H1 (cell line): ENCODE measurements at regions not wholly inside any gene's neighbourhood (a gene's known extent, or its start where the extent isn't known, plus 50 kb on each side); places are given as distances from the start of the nearest gene placed in this dataset.

Source experiments
- CTCF ChIA-PET: fragments of 300-600 bp; sonication (Branson Sonifier 250); formaldehyde crosslinking; loops from one replicate; lab custom pipeline; 2021; ENCODE audit not compliant: partially characterized antibody; lab: Charles Lee
- POLR2A ChIA-PET: fragments of 300-600 bp; sonication (Branson Sonifier 250); formaldehyde crosslinking; loops from one replicate; lab custom pipeline; 2021; ENCODE audit warnings: inconsistent platforms; ENCODE audit not compliant: partially characterized antibody; lab: Charles Lee
- DNase-seq, 2 experiments: peaks; one replicate each; pipeline versions ENCODE4 v3.0.0 to v3.0.0-alpha.2; 2010 to 2022; ENCODE audit warnings: low spot score in 2 of 2, low read depth in 1 of 2, mixed read lengths in 1 of 2
- FAIRE-seq: peaks from 2 replicates; lab custom pipeline; 2011; peaks lifted over from hg19 to GRCh38; lab: Jason Lieb, UNC
- H2AFZ ChIP-seq: 2 replicates; pipeline ENCODE4 v1.8.1; 2012; ENCODE audit warnings: low read length, inconsistent platforms
- H2AK5ac ChIP-seq: 2 replicates; pipeline ENCODE4 v1.6.1; 2013; ENCODE audit warnings: low read depth, low read length
- H2BK120ac ChIP-seq: replicated peaks from 2 replicates; pipeline ENCODE3; 2013; ENCODE audit warnings: low read depth, low read length, inconsistent platforms
- H2BK12ac ChIP-seq: 2 replicates; pipeline ENCODE4 v1.6.1; 2013; ENCODE audit warnings: low read depth, low read length
- H2BK15ac ChIP-seq: 2 replicates; pipeline ENCODE4 v1.6.1; 2013; ENCODE audit warnings: low read length
- H2BK20ac ChIP-seq: 2 replicates; pipeline ENCODE4 v1.6.1; 2013; ENCODE audit warnings: low read length
- H2BK5ac ChIP-seq: 2 replicates; pipeline ENCODE4 v1.6.1; 2013; ENCODE audit warnings: low read depth, low read length
- H3K14ac ChIP-seq: 2 replicates; pipeline ENCODE4 v1.6.1; 2013; ENCODE audit warnings: inconsistent platforms; ENCODE audit not compliant: insufficient read length
- H3K18ac ChIP-seq: 2 replicates; pipeline ENCODE4 v1.6.1; 2013; ENCODE audit warnings: low read length; ENCODE audit errors: extremely low read depth
- H3K23ac ChIP-seq: 2 replicates; pipeline ENCODE4 v1.6.1; 2013; ENCODE audit warnings: inconsistent platforms; ENCODE audit not compliant: insufficient read length
- H3K23me2 ChIP-seq: 2 replicates; pipeline ENCODE4 v1.6.1; 2013; ENCODE audit warnings: low read depth, low read length
- H3K27ac ChIP-seq: 2 replicates; pipeline ENCODE4 v1.6.1; 2011; ENCODE audit warnings: low read depth, low read length, inconsistent platforms
- H3K27me3 ChIP-seq, 4 experiments: replicated peaks in 1 of 4; 1 replicate in 1 of 4; 2 replicates in 3 of 4; pipeline versions ENCODE4 v1.6.1 to v1.8.1; 2011 to 2013; ENCODE audit warnings: low read length in 3 of 4, mild to moderate bottlenecking in 3 of 4, inconsistent platforms in 2 of 4, mixed read lengths in 2 of 4, moderate library complexity in 1 of 4; ENCODE audit not compliant: control insufficient read depth in 3 of 4, insufficient read depth in 3 of 4; ENCODE audit errors: extremely low read depth in 1 of 4
- H3K36me3 ChIP-seq, 4 experiments: 2 replicates each; pipeline versions ENCODE4 v1.6.1 to v1.8.1; 2011 to 2013; ENCODE audit warnings: mild to moderate bottlenecking in 4 of 4, low read length in 3 of 4, moderate library complexity in 2 of 4, control low read depth in 1 of 4, inconsistent platforms in 1 of 4; ENCODE audit not compliant: insufficient read depth in 4 of 4, control insufficient read depth in 2 of 4
- H3K4ac ChIP-seq: replicated peaks from 2 replicates; pipeline ENCODE3; 2013; ENCODE audit warnings: low read length, low read depth, mixed read lengths, inconsistent platforms; ENCODE audit not compliant: insufficient read length
- H3K4me1 ChIP-seq, 4 experiments: replicated peaks in 1 of 4; 1 replicate in 1 of 4; 2 replicates in 3 of 4; pipeline versions ENCODE4 v1.6.1 to v1.8.1; 2011 to 2013; ENCODE audit warnings: low read length in 3 of 4, inconsistent platforms in 2 of 4, mixed read lengths in 1 of 4; ENCODE audit not compliant: insufficient read depth in 4 of 4, control insufficient read depth in 3 of 4
- H3K4me2 ChIP-seq, 2 experiments: 2 replicates each; pipeline versions ENCODE4 v1.6.1 to v1.8.1; 2011 to 2013; ENCODE audit warnings: low read depth in 2 of 2, low read length in 2 of 2, control low read depth in 1 of 2, inconsistent platforms in 1 of 2, mild to moderate bottlenecking in 1 of 2; ENCODE audit not compliant: insufficient read depth in 1 of 2
- H3K4me3 ChIP-seq, 4 experiments: fragments of 200-600, 300-600 bp in 1 of 4; sonication (generic), shearing (Covaris generic), sonication (Bioruptor Twin) in 1 of 4; 2 replicates each; pipeline versions ENCODE4 v1.5.1 to v1.8.1; 2011 to 2016; ENCODE audit warnings: low read length in 4 of 4, low read depth in 3 of 4, control low read depth in 2 of 4, inconsistent platforms in 2 of 4, mild to moderate bottlenecking in 2 of 4, mixed read lengths in 1 of 4, moderate library complexity in 1 of 4; ENCODE audit not compliant: insufficient read depth in 2 of 4; ENCODE audit errors: extremely low read depth in 1 of 4
- H3K56ac ChIP-seq: replicated peaks from 2 replicates; pipeline ENCODE3; 2013; ENCODE audit warnings: low read depth, mild to moderate bottlenecking, mixed read lengths, low read length, inconsistent platforms; ENCODE audit not compliant: insufficient read length
- H3K79me1 ChIP-seq: 2 replicates; pipeline ENCODE4 v1.6.1; 2013; ENCODE audit warnings: low read depth, low read length, control low read depth
- H3K79me2 ChIP-seq, 2 experiments: 2 replicates each; pipeline versions ENCODE4 v1.6.1 to v1.8.1; 2012 to 2013; ENCODE audit warnings: low read length in 2 of 2, mild to moderate bottlenecking in 2 of 2, inconsistent platforms in 1 of 2; ENCODE audit not compliant: insufficient read depth in 2 of 2, control insufficient read depth in 1 of 2
- H3K9ac ChIP-seq, 4 experiments: replicated peaks in 1 of 4; 1 replicate in 1 of 4; 2 replicates in 3 of 4; pipeline versions ENCODE4 v1.6.1 to v1.8.1; 2011 to 2013; ENCODE audit warnings: low read depth in 3 of 4, low read length in 3 of 4, control low read depth in 2 of 4, mild to moderate bottlenecking in 2 of 4, moderate library complexity in 2 of 4, inconsistent platforms in 1 of 4; ENCODE audit errors: extremely low read depth in 1 of 4
- H3K9me3 ChIP-seq, 2 experiments: 2 replicates each; pipeline versions ENCODE4 v1.6.1 to v1.8.1; 2012 to 2013; ENCODE audit warnings: mild to moderate bottlenecking in 2 of 2, moderate library complexity in 2 of 2, control low read depth in 1 of 2, inconsistent platforms in 1 of 2, low read depth in 1 of 2, low read length in 1 of 2, mixed read lengths in 1 of 2; ENCODE audit not compliant: insufficient read depth in 2 of 2
- H4K20me1 ChIP-seq, 2 experiments: replicated peaks in 1 of 2; 2 replicates each; pipeline versions ENCODE3 to v1.8.1; 2011 to 2013; ENCODE audit warnings: inconsistent platforms in 2 of 2, low read length in 2 of 2, mild to moderate bottlenecking in 1 of 2; ENCODE audit not compliant: insufficient read depth in 2 of 2, control insufficient read depth in 1 of 2
- H4K5ac ChIP-seq: 2 replicates; pipeline ENCODE4 v1.6.1; 2013; ENCODE audit warnings: low read length, low read depth, mixed read lengths, inconsistent platforms; ENCODE audit not compliant: insufficient read length
- H4K8ac ChIP-seq: 2 replicates; pipeline ENCODE4 v1.8.0; 2013; ENCODE audit warnings: mild to moderate bottlenecking, moderate library complexity, low read length, inconsistent platforms; ENCODE audit not compliant: insufficient read depth; ENCODE audit errors: extremely low read depth
- H4K91ac ChIP-seq: replicated peaks from 2 replicates; pipeline ENCODE3; 2013; ENCODE audit warnings: low read length, mixed read lengths, inconsistent platforms; ENCODE audit not compliant: insufficient read length
- CBX5 ChIP-seq: fragments of 300-800, 300-1000 bp; sonication (generic); IDR thresholded peaks from 2 replicates; pipeline ENCODE4 v1.7.1; 2016; ENCODE audit warnings: antibody characterized with exemption, low read length, low read depth
- CBX8 ChIP-seq: fragments of 300-800, 300-1000 bp; sonication (generic); IDR thresholded peaks from 2 replicates; pipeline ENCODE4 v1.7.1; 2016; ENCODE audit warnings: low read depth, low read length, borderline replicate concordance
- CHD2 ChIP-seq: IDR thresholded peaks from 2 replicates; pipeline ENCODE4 v1.6.1; 2012; ENCODE audit warnings: low read length, improper control_type of control experiment
- EZH2 ChIP-seq: fragments of 200-600 bp; sonication (generic); IDR thresholded peaks from 2 replicates; pipeline ENCODE4 v1.7.1; 2012; ENCODE audit warnings: low read depth, mild to moderate bottlenecking, moderate library complexity, low read length, inconsistent platforms; ENCODE audit not compliant: severe bottlenecking
- GABPA ChIP-seq: IDR thresholded peaks from 2 replicates; pipeline ENCODE4 v1.6.1; 2011; ENCODE audit warnings: mild to moderate bottlenecking, low read length, moderate library complexity, borderline replicate concordance; ENCODE audit not compliant: insufficient read depth
- HDAC2 ChIP-seq, 2 experiments: fragments of 300-600 bp in 1 of 2; sonication (generic) in 1 of 2; IDR thresholded peaks; 2 replicates each; pipeline ENCODE4 v1.6.1; 2011 to 2012; ENCODE audit warnings: low read depth in 2 of 2, low read length in 2 of 2, mild to moderate bottlenecking in 2 of 2, moderate library complexity in 2 of 2, borderline replicate concordance in 1 of 2, inconsistent platforms in 1 of 2
- KDM1A ChIP-seq: fragments of 200-600, 300-600 bp; sonication (generic); IDR thresholded peaks from 2 replicates; pipeline ENCODE4 v1.7.1; 2016; ENCODE audit warnings: mild to moderate bottlenecking, low read length, borderline replicate concordance
- NRF1 ChIP-seq: IDR thresholded peaks from 2 replicates; pipeline ENCODE4 v1.6.1; 2011; ENCODE audit warnings: mild to moderate bottlenecking, low read depth, low read length, improper control_type of control experiment
- POLR2A ChIP-seq, 2 experiments: IDR thresholded peaks; 1 replicate in 1 of 2; 2 replicates in 1 of 2; pipeline ENCODE4 v1.6.1; 2011; ENCODE audit warnings: low read depth in 2 of 2, low read length in 2 of 2, mild to moderate bottlenecking in 2 of 2; ENCODE audit errors: control extremely low read depth in 1 of 2
- SUZ12 ChIP-seq: fragments of 200-600 bp; sonication (generic); IDR thresholded peaks from 2 replicates; pipeline ENCODE4 v1.6.1; 2012; ENCODE audit warnings: mild to moderate bottlenecking, inconsistent platforms, low read length, moderate library complexity, mixed read lengths
- TAF1 ChIP-seq: IDR thresholded peaks from 2 replicates; pipeline ENCODE4 v1.6.1; 2011; ENCODE audit warnings: mild to moderate bottlenecking, low read depth, low read length
- TEAD4 ChIP-seq: IDR thresholded peaks from 2 replicates; pipeline ENCODE4 v1.6.1; 2012; ENCODE audit warnings: low read depth, low read length, inconsistent platforms, mixed read lengths
- YY1 ChIP-seq: IDR thresholded peaks from 2 replicates; pipeline ENCODE4 v1.6.1; 2011; ENCODE audit warnings: low read depth, mild to moderate bottlenecking, low read length
- WGBS, 2 experiments: shearing (Covaris generic) in 1 of 2; methylation state at CpG; one replicate each; pipeline versions ENCODE4 v1.1.6 to v1.1.7; 2013 to 2015; ENCODE audit warnings: low lambda C conversion rate in 2 of 2, mixed read lengths in 2 of 2, inconsistent platforms in 1 of 2, low coverage in 1 of 2, missing lambda C conversion rate in 1 of 2; ENCODE audit not compliant: insufficient replicate concordance in 2 of 2, insufficient coverage in 1 of 2, insufficient read length in 1 of 2; ENCODE audit errors: extremely low coverage in 1 of 2, missing lambda C conversion rate in 1 of 2; 5-methylcytosine and 5-hydroxymethylcytosine counted together
- TF ChIP-seq, protein P1 (sequence below): IDR thresholded peaks from 2 replicates; pipeline ENCODE4 v1.6.1; 2011; ENCODE audit warnings: low read depth, mild to moderate bottlenecking, low read length; ENCODE audit not compliant: insufficient read depth

DNA sequence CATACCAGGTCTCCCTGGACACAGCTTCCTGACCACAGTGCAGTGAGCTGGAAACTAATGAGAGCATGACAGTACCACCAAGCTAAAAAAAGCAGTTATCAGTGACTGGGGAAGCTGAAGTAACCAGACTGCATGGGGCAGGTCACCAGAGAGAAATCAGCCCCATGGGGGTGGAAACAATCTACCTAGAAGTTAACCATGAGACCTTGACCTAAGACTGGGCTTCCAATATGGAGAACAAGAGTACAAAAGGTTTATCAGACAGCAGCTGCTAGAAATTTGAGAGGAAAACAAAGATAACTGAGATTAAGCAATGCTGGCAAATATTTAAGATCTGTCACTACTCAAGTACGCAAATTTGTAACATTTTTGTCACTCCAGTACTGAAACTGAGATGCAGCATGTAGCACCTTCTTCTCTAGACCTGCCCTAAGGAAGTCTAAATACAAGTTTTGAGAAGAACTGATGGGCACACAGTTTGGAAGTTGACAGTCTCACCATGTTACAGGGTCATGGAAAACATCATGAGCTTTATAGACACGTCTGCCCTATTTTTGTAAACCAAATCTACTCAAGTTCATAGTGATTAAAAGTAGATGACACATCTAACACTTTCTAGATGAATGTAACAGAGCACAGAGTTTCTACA lies 2641.8 kb upstream of the PCDH20 start:
- 87% methylated on average over 2 of the region's 2 CpGs; no CpG with 5 or more reads in 1 of the 2 experiments for WGBS, 2 experiments
- Histone ChIP-seq H4K5ac (no peak overlapping the region), H3K27ac (no peak overlapping the region)
- no peak for TF ChIP-seq GABPA
- no peak for TF ChIP-seq EZH2
- TF ChIP-seq HDAC2 (IDR thresholded peaks at IDR 0.05; ENCODE audit: borderline replicate concordance in 1 of 2, low read depth in 2 of 2, low read length in 2 of 2), result no peak
- no peak for TF ChIP-seq CBX8
- TF ChIP-seq CBX5, result no peak
- no peak for TF ChIP-seq NRF1
- TF ChIP-seq KDM1A, result no peak
- TF ChIP-seq YY1, result no peak
- no peak for TF ChIP-seq SUZ12
- no peak for TF ChIP-seq CHD2
- no peak for TF ChIP-seq TAF1
- TF ChIP-seq TEAD4, result no peak
- TF ChIP-seq POLR2A (IDR thresholded peaks at IDR 0.05; ENCODE audit: control extremely low read depth in 1 of 2, low read depth in 2 of 2, low read length in 2 of 2), result no peak
- TF ChIP-seq, protein P1, sequence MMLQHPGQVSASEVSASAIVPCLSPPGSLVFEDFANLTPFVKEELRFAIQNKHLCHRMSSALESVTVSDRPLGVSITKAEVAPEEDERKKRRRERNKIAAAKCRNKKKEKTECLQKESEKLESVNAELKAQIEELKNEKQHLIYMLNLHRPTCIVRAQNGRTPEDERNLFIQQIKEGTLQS, result no peak

More for the DNA sequence above, 2641.8 kb upstream of the PCDH20 start:
- Histone ChIP-seq H3K27me3 (no peaks in the 10 kb centered on the region), H4K91ac (no peak overlapping the region), H3K4me3 (no peak overlapping the region), H4K8ac (no peak overlapping the region), H3K56ac (no peak overlapping the region), H3K23me2 (no peaks in the 10 kb centered on the region), H3K9me3 (no peaks in the 10 kb centered on the region), H3K18ac (no peak overlapping the region), H2BK20ac (no peak overlapping the region), H3K4ac (no peak overlapping the region), H2AFZ (no peak overlapping the region), H3K23ac (no peak overlapping the region), H2AK5ac (no peak overlapping the region), H4K20me1 (no peaks in the 10 kb centered on the region), H2BK120ac (no peak overlapping the region), H3K79me1 (no peaks in the 10 kb centered on the region), H2BK15ac (no peak overlapping the region), H3K14ac (no peak overlapping the region), H3K9ac (no peak overlapping the region), H3K4me2 (no peak overlapping the region), H3K79me2 (no peaks in the 10 kb centered on the region), H3K4me1 (no peaks in the 10 kb centered on the region), H2BK5ac (no peak overlapping the region), H3K36me3 (no peaks in the 10 kb centered on the region), H2BK12ac (no peak overlapping the region)
- ChIA-PET CTCF (no interaction called here), POLR2A (no interaction called here)
- no peak for DNase-seq
- FAIRE-seq, result no peak
